B cell (primary cell): ENCODE measurements at regions not wholly inside any gene's neighbourhood (a gene's known extent, or its start where the extent isn't known, plus 50 kb on each side); places are given as distances from the start of the nearest gene placed in this dataset.

Source experiments
- ATAC-seq: fragments of 200-7000 bp; cut with Tn5 transposase; one replicate; pipeline ENCODE4 v1.10.0; 2021; ENCODE audit warnings: low read depth, mild to moderate bottlenecking, moderate number of reproducible peaks, moderate library complexity
- CTCF ChIA-PET: fragments of 350-600 bp; sonication (Branson Sonifier 250); formaldehyde crosslinking; loops from one replicate; lab custom pipeline; 2021; ENCODE audit warnings: antibody characterized with exemption, inconsistent platforms; lab: Charles Lee
- POLR2A ChIA-PET: fragments of 350-600 bp; sonication (Branson Sonifier 250); formaldehyde crosslinking; loops from one replicate; lab custom pipeline; 2021; ENCODE audit warnings: antibody characterized with exemption; lab: Charles Lee
- DNase-seq: peaks from one replicate; pipeline ENCODE4 v3.0.0; 2013
- H2AFZ ChIP-seq: 2 replicates; pipeline ENCODE4 v1.6.1; 2012; ENCODE audit warnings: mild to moderate bottlenecking, low read depth, low read length; ENCODE audit not compliant: insufficient read depth, poor library complexity, severe bottlenecking
- H3K27ac ChIP-seq, 2 donors: 1 replicate in 1 of 2; 2 replicates in 1 of 2; pipeline ENCODE4 v1.5.1; 2012 to 2013; ENCODE audit warnings: low read length in 2 of 2, mild to moderate bottlenecking in 2 of 2, moderate library complexity in 1 of 2
- H3K27me3 ChIP-seq, 4 experiments: fragments of 200-600 bp in 1 of 4; sonication (generic) in 1 of 4; replicated peaks in 1 of 4; 1 replicate in 2 of 4; 2 replicates in 2 of 4; pipeline versions ENCODE4 v1.6.1 to v1.7.0; 2013 to 2016; ENCODE audit warnings: low read length in 3 of 4, mild to moderate bottlenecking in 2 of 4, mixed read lengths in 1 of 4, moderate library complexity in 1 of 4; ENCODE audit not compliant: insufficient read depth in 4 of 4, control insufficient read depth in 3 of 4; ENCODE audit errors: control extremely low read depth in 1 of 4
- H3K36me3 ChIP-seq, 2 experiments: replicated peaks in 1 of 2; 1 replicate in 1 of 2; 2 replicates in 1 of 2; pipeline versions ENCODE4 v1.6.1 to v1.7.1; 2013; ENCODE audit warnings: low read length in 1 of 2; ENCODE audit not compliant: insufficient read depth in 2 of 2, control insufficient read depth in 1 of 2; ENCODE audit errors: control extremely low read depth in 1 of 2, extremely low read depth in 1 of 2
- H3K4me1 ChIP-seq, 2 donors: fragments of 200-600 bp in 1 of 2; sonication (generic) in 1 of 2; 1 replicate in 1 of 2; 2 replicates in 1 of 2; pipeline versions ENCODE4 v1.5.1 to v1.6.1; 2013 to 2017; ENCODE audit warnings: low read length in 2 of 2; ENCODE audit not compliant: control insufficient read depth in 2 of 2, insufficient read depth in 2 of 2
- H3K4me2 ChIP-seq: replicated peaks from 2 replicates; pipeline ENCODE3; 2012; ENCODE audit warnings: mild to moderate bottlenecking, low read depth, low read length; ENCODE audit not compliant: poor library complexity, severe bottlenecking
- H3K4me3 ChIP-seq, 5 experiments: fragments of 200-600 bp in 1 of 5; sonication (generic) in 1 of 5; 1 replicate in 3 of 5; 2 replicates in 2 of 5; pipeline versions ENCODE4 v1.5.1 to v1.7.0; 2011 to 2016; ENCODE audit warnings: low read length in 4 of 5, mild to moderate bottlenecking in 4 of 5, low read depth in 2 of 5, control low read depth in 1 of 5, moderate library complexity in 1 of 5; ENCODE audit not compliant: insufficient read depth in 1 of 5; ENCODE audit errors: control extremely low read depth in 1 of 5, extremely low read depth in 1 of 5
- H3K79me2 ChIP-seq: fragments of 200-600 bp; sonication (generic); one replicate; pipeline ENCODE4 v1.6.0; 2016; ENCODE audit warnings: low read length; ENCODE audit not compliant: control insufficient read depth, insufficient read depth
- H3K9ac ChIP-seq: fragments of 200-600 bp; sonication (generic); 2 replicates; pipeline ENCODE4 v1.6.1; 2017; ENCODE audit warnings: mild to moderate bottlenecking, low read length, moderate library complexity
- H3K9me3 ChIP-seq, 3 donors: one replicate each; pipeline versions ENCODE4 v1.6.1 to v1.7.1; 2013; ENCODE audit warnings: low read length in 2 of 3; ENCODE audit not compliant: control insufficient read depth in 2 of 3, insufficient read depth in 1 of 3; ENCODE audit errors: control extremely low read depth in 1 of 3
- H4K20me1 ChIP-seq: 2 replicates; pipeline ENCODE4 v1.6.0; 2012; ENCODE audit warnings: mild to moderate bottlenecking, low read length; ENCODE audit not compliant: insufficient read depth, control insufficient read depth, poor library complexity, severe bottlenecking
- H3K27ac Mint-ChIP-seq: one replicate; pipeline ENCODE4 v1.8.0; 2021; ENCODE audit warnings: mixed read lengths
- H3K27me3 Mint-ChIP-seq: one replicate; pipeline ENCODE4 v1.8.0; 2021; ENCODE audit warnings: mixed read lengths
- H3K4me1 Mint-ChIP-seq: one replicate; pipeline ENCODE4 v1.8.0; 2021; ENCODE audit warnings: mixed read lengths
- H3K4me3 Mint-ChIP-seq: one replicate; pipeline ENCODE4 v1.8.0; 2021; ENCODE audit warnings: mixed read lengths
- H3K9me3 Mint-ChIP-seq: one replicate; pipeline ENCODE4 v1.8.0; 2022; ENCODE audit warnings: mixed read lengths; ENCODE audit not compliant: insufficient read depth
- CTCF ChIP-seq: fragments of 200-600 bp; IDR thresholded peaks from one replicate; pipeline ENCODE4 v1.8.0; 2022; ENCODE audit warnings: antibody characterized with exemption, mild to moderate bottlenecking
- EZH2 ChIP-seq: IDR thresholded peaks from 2 replicates; pipeline ENCODE4 v1.6.1; 2012; ENCODE audit warnings: borderline replicate concordance, low read depth, mild to moderate bottlenecking, moderate library complexity, low read length; ENCODE audit not compliant: insufficient read depth, poor library complexity, severe bottlenecking
- intact Hi-C: fragments of 100-400 bp; cut with micrococcal nuclease; formaldehyde crosslinking; loops from one replicate; pipeline ENCODE4 v1.10.0; 2022

- no peaks in the 10 kb centered on the region for H3K36me3 ChIP-seq
- Mint-ChIP-seq H3K4me1 (no peaks in the 10 kb centered on the region), H3K9me3 (peaks cover 4% of the 10 kb centered on the region), H3K4me3 (no peak overlapping the region), H3K27me3 (no peaks in the 10 kb centered on the region), H3K27ac (no peak overlapping the region)
- CTCF ChIA-PET: no interaction called here
- H3K9me3 ChIP-seq: peaks cover 3 to 15% (median 8%) of the 10 kb centered on the region in 3 donors
- no peak for DNase-seq
- no peak overlapping the region for H2AFZ ChIP-seq
- H3K79me2 ChIP-seq: no peaks in the 10 kb centered on the region
- H4K20me1 ChIP-seq: no peaks in the 10 kb centered on the region
- H3K9ac ChIP-seq: no peak overlapping the region
- no peak for ATAC-seq
- no peak overlapping the region for H3K4me2 ChIP-seq
- H3K27ac ChIP-seq: no peak overlapping the region
- TF ChIP-seq CTCF (no peak), EZH2 (no peak)
- no peak overlapping the region for H3K4me3 ChIP-seq
- intact Hi-C loops: no loop called here
- H3K4me1 ChIP-seq: no peaks in the 10 kb centered on the region
- no peaks in the 10 kb centered on the region for H3K27me3 ChIP-seq
- POLR2A ChIA-PET: no interaction called here
Measured at GRCh38 chr2:5111581-5111980, 580.6 kb upstream of the SOX11 start.

- Histone ChIP-seq H4K20me1 (no peaks in the 10 kb centered on the region), H3K9me3 (peaks cover 0 to 8% (median under 1%) of the 10 kb centered on the region in 3 donors), H3K4me1 (no peaks in the 10 kb centered on the region), H2AFZ (no peak overlapping the region), H3K79me2 (no peaks in the 10 kb centered on the region), H3K9ac (no peak overlapping the region), H3K27me3 (no peaks in the 10 kb centered on the region), H3K36me3 (no peaks in the 10 kb centered on the region), H3K27ac (no peak overlapping the region), H3K4me3 (no peak overlapping the region), H3K4me2 (no peak overlapping the region)
- ATAC-seq (no peak), DNase-seq (no peak)
- ChIA-PET POLR2A (no interaction called here), CTCF (no interaction called here)
- intact Hi-C loops: no loop called here
- no peaks in the 10 kb centered on the region for H3K27me3 Mint-ChIP-seq
- H3K27ac Mint-ChIP-seq: no peak overlapping the region
- H3K9me3 Mint-ChIP-seq: peaks cover 5% of the 10 kb centered on the region
- H3K4me3 Mint-ChIP-seq: no peak overlapping the region
- TF ChIP-seq CTCF (no peak), EZH2 (no peak)
- no peaks in the 10 kb centered on the region for H3K4me1 Mint-ChIP-seq
Measured at GRCh38 chr2:5119046-5119445, 573.1 kb upstream of the SOX11 start.
